ENCODE measurements at regions not wholly inside any gene's neighbourhood (a gene's known extent, or its start where the extent isn't known, plus 50 kb on each side); places are given as distances from the start of the nearest gene placed in this dataset.
"Not testable (repeated sequence)": the region's sequence is repeated elsewhere in the genome, so short reads cannot be mapped to it uniquely, and the experiment has no call there.

DNA sequence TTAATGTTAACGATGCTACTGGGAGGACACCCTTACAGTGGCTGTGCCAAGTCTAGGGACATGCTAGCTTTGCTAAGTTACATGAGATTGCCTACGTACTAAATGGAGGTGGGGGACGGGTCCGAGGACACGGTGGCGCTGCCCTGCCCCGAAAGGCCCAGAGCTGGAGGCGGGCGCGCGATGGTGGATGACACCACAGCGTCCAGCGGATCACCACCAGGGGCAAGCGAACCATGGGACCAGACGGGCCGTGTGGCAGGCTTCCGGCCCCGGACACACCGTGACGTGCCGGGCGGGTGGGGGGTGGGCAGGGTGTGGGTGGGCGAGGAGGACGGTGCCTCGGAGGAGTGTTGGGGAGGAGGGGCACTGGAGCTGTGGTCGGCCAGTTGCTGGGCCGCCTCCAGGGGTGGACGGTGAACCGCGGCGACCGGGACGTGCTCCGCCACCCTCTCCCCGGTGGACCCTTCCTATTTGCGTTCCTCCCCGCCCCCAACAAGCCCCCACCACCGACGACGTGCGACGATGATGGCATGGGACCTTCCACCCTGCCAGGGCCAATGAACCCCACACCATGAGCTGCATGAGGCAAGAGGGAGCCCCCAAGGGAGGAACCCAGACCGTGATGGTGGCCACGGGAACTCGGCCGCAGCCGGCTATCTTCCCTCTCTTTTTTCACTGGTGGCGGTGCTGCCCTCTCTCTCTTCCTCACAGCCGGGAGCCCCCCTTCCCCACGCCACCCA lies 773.3 kb upstream of the DEFB115 start:
- no peak for DNase-seq (ENCODE audit: low spot score)

DNA sequence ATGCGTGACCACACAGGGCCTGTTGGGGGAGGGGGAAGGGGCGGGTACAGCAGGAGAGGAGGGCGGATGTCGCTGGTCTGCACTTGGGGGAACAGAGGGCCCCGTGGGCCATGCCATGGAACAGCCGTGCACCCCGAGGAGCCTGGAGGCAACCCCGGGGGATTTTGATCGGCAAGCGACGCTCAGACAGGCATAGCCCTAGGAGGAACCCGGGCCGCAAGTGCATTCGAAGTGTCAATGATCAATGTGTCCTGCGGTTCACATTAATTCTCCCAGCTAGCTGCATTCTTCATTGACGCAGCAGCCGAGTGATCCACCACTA lies 772.8 kb upstream of the DEFB115 start:
- no peak for DNase-seq (ENCODE audit: low spot score)

DNA sequence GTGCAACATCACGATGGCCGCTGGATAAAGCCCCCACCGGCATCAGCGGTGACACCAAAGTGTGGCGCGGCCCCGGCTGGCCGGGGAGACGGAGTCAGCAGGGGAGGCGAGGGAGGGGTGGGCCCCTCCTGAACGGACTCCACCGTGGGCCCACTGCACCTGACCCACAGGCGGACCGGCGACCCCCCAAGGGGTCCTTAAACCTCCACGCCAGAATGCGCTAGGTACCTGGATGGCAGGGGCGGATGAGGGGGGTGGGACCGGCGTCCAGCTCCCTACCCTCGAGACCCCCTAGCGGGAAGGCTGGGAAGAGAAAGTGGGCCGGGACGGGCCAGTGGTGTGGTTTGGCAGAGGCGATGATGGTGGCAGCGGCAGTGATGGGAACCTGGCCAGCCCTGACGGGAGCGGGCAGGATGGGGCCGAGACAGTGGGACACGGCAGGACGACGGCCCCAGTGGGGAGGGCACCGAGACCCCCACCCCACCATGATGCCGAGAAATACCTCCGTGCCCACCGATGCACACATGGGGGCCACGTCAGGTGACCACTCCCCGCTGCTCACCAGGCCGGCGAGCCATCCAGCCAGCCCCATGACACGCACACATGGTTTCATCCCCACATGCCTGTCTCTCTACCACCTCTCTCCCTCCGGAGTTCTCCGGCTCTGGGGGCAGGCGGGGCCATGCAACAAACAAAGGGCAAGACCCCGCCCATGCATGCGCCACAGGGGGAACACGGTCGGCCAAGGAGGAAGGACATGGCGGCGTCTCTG lies 771.9 kb upstream of the DEFB115 start:
- no peak for DNase-seq (ENCODE audit: low spot score)

DNA sequence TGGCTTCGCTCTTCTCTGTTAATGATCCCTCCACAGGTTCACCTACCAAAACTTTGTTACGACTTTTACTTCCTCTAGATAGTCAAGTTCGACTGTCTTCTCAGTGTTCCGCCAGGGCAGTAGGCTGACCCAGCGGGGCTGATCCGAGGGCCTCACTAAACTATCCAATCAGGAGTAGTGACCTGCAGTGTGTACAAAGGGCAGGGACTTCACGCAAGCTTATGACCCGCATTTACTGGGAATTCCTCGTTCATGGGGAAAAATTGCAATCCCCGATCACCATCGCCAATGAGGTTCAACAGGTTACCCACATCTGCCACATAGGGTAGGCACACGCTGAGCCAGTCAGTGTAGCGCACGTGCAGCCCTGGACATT lies 771.4 kb upstream of the DEFB115 start:
- DNase-seq (ENCODE audit: low spot score) = no peak

DNA sequence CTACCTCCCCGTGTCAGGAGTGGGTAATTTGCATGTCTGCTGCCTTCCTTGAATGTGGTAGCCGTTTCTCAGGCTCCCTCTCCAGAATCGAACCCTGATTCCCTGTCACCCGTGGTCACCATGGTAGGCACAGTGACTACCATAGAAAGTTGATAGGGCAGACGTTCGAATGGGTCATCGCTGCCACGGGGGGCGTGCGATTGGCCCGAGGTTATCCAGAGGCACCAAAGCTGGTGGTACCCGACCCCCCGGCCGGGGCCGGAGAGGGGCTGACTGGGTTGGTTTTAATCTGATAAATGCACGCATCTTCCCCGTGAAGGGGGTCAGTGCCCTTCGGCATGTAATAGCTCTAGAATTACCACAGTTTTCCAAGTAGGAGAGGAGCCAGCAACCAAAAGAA lies 770.0 kb upstream of the DEFB115 start:
- DNase-seq (ENCODE audit: low spot score) = not testable (repeated sequence)

DNA sequence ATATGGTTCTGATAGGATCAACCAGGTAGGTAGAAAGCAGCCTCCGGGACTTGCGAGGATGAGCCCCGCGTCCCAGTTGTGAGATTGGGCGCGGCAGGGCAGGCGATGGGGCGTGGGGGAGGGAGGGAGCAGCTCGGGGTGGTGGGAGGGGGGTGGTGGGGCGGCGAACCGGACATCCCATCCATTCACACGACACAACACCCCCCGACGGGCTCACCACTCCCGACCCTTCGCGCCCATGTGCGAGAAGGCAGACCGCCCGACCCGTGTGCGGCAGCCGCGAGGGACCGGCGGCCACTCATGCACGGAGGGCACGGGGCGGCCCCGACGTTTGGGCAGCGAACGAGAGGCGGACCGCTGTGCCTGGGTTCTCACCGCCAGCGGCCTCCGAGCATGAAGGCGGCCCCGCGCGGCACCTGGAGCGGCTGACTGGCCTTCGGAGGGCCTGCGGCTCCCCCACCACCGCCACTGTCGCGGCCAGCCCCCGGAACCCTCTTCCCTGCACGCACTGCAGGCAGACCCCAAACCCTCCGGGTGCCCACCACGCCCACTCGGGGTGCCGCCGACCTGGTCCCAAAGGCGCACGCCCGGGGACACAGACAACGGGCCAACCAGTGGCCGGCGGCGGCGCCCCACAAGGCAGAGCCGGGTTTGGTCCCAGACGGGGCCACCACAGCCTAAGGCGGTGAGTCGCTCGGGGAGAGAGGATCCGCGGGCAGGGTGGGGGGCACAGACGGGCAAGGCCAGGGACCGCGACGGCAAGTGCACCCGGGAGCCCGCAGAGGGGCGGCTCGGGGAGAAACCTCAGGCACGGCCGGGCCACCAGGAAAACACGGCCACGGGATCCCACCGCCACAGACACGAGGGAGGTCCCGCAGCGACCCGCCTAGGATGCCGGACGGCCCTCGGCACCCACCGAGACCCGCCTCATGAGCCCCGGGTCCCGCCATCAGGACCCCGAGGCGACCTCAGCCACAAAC lies 769.2 kb upstream of the DEFB115 start:
- DNase-seq (ENCODE audit: low spot score) = no peak

DNA sequence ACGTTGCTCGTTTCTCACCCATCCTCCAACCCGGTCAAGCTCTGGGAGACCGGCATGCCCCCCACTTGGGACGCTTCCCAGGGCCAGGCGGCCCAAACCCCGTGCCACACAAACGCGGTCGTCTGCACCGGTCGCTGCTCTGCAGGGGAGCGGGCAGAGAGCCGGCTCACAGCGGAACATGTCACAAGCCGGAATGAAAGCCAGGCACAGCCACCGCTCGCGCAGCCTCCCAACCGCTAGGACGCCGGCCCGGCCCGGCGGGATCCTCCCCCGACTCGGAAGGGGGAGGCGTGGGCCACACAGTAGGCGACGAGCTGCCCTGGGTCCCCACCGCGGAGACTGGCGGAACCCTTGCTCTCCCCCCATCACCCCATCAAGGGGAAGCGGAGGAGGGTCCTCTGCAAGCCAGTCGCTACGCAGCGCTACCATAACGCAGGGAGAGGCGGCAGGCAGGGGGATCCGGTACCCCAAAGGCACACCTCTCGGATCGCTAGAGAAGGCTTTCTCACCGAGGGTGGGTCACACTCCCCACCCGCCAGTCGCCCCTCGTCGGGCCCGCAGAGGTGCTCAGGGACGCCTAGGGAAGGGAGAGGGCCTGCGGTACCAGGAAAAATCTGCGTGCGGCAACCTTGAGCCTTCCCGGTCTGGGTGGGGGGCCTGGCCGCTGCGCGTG lies 768.4 kb upstream of the DEFB115 start:
- DNase-seq (ENCODE audit: low spot score) = no peak

DNA sequence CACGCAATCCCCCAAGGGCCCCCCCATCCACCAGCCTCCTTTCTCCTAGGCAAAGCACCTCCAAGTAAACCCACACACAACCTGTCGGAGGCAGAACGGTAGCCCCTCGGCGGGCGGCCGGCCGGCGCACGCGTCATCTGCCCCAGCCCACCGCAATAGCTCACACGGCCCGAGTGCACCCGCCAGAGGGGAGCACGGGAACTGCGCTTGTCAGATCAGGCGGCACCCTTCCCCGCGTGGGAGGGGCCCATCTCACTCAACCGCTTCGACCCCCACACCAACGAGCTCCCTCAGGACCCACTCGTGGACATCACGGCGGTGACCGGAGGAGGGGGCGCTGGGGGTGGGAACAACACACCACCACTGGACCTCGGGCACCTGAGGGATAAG lies 767.9 kb upstream of the DEFB115 start:
- no peak for DNase-seq (ENCODE audit: low spot score)

DNA sequence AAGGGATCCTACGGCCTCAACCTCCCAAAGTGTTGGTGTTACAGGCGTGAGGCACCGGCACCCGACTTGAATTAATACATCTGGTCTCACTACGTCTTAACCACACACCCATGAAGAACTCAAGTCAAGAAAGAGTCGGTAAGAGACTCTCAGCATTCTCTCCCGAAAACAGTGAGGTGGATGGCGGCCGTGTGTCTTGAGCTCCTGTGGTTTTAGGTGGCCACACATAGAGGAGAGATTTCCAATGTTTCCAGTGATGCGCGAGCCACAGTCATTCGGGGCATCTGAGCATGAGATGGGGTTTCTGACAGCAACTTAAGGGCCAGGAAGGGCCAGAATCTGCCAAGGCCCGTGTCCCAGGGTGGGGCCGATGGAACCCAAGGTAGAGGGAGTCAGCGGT lies 766.4 kb upstream of the DEFB115 start:
- no peak for DNase-seq (ENCODE audit: low spot score)

DNA sequence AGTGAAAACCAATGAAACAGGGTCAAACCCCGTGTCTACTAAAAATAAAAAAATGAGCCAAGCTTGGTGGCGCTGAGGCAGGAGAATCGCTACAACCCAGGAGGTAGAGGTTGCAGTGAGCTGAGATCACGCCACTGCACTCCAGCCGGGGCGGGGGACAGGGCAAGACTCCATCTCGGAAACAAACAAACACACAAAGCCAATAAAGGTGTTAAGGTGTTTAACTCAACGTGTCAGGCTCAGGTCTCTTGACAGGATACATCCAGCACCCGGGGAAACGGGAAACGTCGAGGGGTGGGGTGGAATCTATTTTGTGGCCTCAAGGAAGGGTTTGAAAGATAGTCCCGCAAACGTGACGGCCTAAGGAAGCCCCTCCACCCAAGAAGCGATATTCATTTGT lies 760.8 kb upstream of the DEFB115 start:
- not testable (repeated sequence) for DNase-seq (ENCODE audit: low spot score)

DNA sequence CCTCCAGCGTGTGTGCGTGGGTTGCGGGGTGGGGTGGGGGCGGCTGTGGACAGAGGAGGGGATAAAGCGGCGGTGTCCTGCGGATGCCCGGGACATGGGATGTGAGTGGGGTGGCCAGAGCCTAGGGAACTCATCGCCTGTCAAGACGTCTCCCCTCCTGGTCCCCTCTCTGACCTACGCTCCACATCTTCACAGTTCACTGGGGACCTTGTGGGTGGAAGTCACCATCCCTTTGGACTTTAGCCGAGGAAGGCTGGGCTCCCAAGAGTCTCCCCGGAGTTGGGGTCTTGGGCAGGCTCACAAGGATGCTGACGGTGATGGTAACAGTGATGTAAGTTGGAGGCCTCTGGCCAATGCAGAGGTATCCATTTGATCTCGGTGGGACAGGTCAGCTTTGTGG lies 760.3 kb upstream of the DEFB115 start:
- not testable (repeated sequence) for DNase-seq (ENCODE audit: low spot score)

DNA sequence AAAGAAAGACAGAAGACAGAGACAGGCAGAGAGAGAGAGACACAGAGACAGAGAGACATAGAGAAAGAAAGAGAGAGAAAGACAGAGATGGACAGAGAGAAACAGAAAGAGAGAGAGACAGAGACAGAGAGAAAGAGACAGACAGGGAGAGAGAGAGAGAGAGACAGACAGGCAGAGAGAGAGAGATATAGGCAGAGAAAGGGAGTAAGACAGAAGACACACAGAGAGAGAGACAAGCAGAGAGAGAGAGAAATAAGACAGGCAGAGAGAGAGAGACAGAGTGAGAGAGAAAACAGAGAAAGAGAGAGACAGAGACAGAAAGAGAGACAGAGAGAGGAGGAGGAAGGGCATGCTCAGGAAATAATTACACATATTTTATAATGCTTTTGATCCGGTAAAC lies 758.3 kb upstream of the DEFB115 start:
- DNase-seq (ENCODE audit: low spot score) = no peak

DNA sequence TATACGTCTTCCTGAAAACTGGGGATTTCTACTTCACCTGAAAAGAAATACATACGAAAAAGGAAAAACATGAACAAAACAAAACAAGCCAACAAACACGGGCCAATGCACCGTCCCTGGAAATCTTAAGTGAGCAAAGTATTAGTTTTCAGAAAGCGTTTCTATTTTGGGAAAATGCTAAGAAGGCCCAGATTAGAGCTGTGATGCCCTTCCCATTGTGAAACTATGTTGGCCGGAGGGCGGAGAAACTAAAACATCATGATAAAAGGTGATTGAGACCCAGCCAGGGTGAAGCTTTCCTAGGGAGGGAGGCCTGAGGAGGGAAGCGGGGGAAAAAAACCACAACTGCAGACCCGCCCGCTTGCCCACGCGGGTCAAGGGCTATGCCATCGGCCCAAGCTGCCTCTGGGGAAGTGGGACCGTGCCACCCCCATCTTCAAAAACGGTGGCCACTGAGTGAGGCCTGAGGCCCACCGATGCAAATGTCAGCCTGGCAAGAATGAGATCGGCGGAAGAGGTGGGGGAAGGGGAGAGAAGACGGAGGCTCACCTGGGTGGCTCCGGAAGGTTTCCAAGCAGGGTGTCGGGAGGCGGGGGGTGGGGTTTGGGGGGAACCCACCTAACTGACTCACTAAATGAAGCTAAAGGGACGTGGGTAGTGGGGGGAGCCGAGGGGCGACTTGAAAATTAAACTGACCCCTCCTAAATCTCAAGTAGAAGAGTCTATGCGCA lies 757.6 kb upstream of the DEFB115 start:
- not testable (repeated sequence) for DNase-seq (ENCODE audit: low spot score)

DNA sequence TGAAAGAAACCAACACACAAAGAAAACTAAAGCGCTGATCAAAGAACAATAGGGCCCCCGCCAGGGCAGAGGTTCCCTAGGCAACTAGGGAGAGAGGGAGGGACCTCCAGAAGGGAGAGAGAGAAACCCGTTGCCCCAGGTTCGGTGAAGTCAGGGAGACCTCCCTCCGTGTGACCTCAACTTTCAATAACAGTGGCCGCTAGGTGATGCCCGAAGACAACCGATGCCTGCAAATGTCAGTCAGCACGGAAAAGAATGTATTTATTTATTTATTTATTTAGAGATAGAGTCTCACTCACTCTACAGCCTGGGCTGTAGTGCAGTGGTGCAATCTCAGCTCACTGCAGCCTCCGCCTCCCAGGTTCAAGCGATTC lies 757.0 kb upstream of the DEFB115 start:
- not testable (repeated sequence) for DNase-seq (ENCODE audit: low spot score)

DNA sequence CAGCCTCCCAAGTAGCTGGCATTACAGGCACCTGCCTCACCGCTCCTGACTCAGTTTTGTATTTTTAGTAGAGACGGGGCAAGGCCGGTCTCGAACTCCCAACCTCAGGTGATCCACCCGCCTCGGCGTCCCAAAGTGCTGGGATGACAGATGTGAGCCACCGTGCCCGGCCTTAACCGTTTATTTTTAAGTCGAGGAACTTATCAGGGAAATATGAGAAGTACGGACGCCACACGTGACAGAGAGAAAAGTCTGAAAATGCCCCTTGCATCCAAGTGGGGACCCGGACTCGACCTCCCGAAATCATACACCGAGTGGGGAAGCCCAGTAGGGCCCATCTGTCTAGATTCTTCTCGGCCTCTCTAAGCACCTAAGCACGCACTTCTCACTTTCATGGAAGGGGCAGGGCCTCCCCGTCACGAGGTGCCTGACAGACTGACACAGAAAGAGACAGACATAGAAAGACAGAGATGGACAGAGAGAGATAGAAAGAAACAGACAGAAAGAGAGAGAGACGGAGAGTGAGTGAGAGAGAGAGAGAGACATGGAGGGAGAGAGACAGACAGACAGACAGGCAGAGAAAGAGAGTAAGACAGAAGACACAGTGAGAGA lies 756.5 kb upstream of the DEFB115 start:
- DNase-seq (ENCODE audit: low spot score) = no peak

DNA sequence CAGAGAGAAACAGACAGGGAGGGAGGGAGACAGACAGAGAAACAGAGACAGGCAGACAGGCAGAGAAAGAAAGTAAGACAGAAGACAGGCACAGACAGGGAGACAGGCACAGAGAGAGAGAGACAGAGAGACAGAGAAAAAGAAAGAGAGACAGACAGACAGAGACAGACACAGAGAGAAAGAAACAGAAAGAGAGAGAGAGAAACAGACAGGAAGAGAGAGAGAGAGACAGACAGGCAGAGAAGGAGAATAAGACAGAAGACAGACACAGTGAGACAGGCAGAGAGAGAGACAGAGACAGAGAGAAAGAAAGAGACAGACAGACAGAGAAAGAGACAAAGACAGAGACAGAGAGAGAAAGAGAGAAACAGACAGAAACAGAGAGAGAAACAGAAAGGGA lies 754.8 kb upstream of the DEFB115 start:
- DNase-seq (ENCODE audit: low spot score) = no peak

DNA sequence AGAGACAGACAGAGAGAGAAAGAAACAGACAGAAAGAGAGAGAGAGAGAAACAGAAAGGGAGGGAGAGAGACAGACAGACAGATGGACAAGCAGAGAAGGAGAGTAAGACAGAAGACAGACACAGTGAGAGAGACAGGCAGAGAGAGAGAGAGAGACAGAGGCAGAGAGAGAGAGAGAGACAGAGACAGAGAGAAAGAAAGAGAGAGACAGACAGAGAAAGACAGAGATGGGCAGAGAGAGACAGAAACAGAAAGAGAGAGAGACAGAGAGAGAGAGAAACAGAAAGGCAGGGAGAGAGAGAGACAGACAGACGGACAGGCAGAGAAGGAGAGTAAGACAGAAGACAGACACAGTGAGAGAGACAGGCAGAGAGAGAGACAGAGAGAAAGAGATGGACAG lies 754.3 kb upstream of the DEFB115 start:
- DNase-seq (ENCODE audit: low spot score) = not testable (repeated sequence)

DNA sequence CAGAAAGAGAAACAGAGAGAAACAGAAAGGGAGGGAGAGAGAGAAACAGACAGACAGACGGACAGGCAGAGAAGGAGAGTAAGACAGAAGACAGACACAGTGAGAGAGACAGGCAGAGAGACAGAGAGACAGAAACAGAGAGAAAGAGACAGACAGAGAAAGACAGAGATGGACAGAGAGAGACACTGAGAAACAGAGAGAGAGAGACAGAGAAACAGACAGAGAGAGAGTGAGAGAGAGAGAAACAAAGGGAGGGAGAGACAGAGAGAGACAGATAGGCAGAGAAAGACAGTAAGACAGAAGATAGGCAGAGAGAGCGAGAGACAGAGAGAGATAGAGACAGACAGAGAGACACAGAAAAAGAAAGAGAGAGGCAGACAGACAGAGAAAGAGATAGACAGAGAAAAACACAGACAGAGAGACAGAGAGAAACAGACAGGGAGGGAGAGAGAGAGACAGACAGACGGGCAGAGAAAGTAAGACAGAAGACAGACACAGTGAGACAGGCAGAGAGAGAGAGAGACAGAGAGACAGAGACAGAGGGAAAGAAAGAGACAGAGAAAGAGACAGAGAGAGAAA lies 753.4 kb upstream of the DEFB115 start:
- DNase-seq (ENCODE audit: low spot score) = no peak

DNA sequence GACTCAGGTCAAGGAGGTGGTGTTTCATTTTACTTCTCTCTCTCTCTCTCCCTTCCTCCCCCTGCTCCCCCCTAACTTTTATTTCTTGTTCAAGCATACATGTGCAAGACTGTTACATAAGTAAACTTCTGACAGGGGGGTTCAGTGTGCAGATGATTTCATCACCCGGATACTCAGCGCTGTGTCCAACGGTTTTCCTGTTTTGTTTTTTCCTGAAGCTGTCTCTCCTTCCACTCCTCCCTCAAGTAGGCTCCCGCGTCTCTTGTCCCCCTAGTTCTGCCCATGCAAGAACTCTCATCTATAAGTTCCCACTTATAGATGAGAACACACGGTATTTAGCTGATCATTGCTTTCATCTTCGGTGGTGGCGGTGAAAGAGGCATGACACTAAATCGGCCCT lies 751.9 kb upstream of the DEFB115 start:
- DNase-seq (ENCODE audit: low spot score) = no peak

DNA sequence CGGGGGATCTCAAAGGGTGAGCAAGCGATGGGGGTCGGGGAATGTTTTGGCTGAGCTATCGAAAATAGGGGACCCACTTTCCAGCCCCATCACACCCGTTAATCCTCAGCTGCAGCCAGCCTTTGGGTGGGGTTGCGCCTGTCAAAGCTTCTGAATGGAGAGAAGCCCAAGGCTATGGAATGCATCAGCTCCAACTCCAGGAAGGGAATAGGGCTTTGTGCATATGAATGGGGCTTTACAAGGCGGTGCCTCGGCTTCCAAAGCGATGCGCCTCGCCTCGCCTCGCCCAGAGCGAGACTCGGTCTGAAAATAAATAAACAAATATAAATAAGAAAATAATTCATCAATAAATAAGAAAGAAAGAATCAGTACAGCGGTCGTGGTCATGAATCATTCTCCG lies 751.4 kb upstream of the DEFB115 start:
- no peak for DNase-seq (ENCODE audit: low spot score)
